GM23338 (cell line): ENCODE measurements at regions not wholly inside any gene's neighbourhood (a gene's known extent, or its start where the extent isn't known, plus 50 kb on each side); places are given as distances from the start of the nearest gene placed in this dataset.
A peak's percentile ranks its signal among the peaks of the same experiment; 100 is the strongest.

Source experiments
- ATAC-seq: fragments of 200-7000 bp; cut with Tn5 transposase; 3 replicates; pipeline ENCODE4 v1.9.1; 2020
- DNase-seq: peaks from one replicate; pipeline ENCODE4 v3.0.0-alpha.2; 2015; ENCODE audit warnings: low spot score
- H2AFZ ChIP-seq: fragments of 200-600 bp; sonication (generic); 2 replicates; pipeline ENCODE4 v1.8.0; 2016; ENCODE audit warnings: antibody characterized with exemption, mild to moderate bottlenecking, moderate library complexity
- H3F3A ChIP-seq: fragments of 200-600 bp; sonication (generic); replicated peaks from 2 replicates; pipeline ENCODE4 v1.8.0; 2017; ENCODE audit warnings: antibody characterized with exemption, mixed run types, low read depth
- H3K27ac ChIP-seq: fragments of 200-600 bp; sonication (generic); 2 replicates; pipeline ENCODE4 v1.6.1; 2016; ENCODE audit warnings: low read depth
- H3K27me3 ChIP-seq: fragments of 200-600 bp; sonication (generic); 2 replicates; pipeline ENCODE4 v1.8.0; 2016; ENCODE audit warnings: mild to moderate bottlenecking, mixed run types, moderate library complexity; ENCODE audit not compliant: insufficient read depth
- H3K36me3 ChIP-seq: fragments of 200-600 bp; sonication (generic); 2 replicates; pipeline ENCODE4 v1.8.0; 2016; ENCODE audit warnings: mild to moderate bottlenecking; ENCODE audit not compliant: insufficient read depth
- H3K4me1 ChIP-seq: fragments of 200-600 bp; sonication (generic); 2 replicates; pipeline ENCODE4 v1.8.0; 2016; ENCODE audit warnings: mild to moderate bottlenecking, moderate library complexity; ENCODE audit not compliant: insufficient read depth
- H3K4me2 ChIP-seq: fragments of 200-600 bp; sonication (generic); 2 replicates; pipeline ENCODE4 v1.7.1; 2017; ENCODE audit warnings: mixed run types
- H3K4me3 ChIP-seq: fragments of 200-600 bp; sonication (generic); 2 replicates; pipeline ENCODE4 v1.6.1; 2016; ENCODE audit warnings: mixed run types
- H3K79me2 ChIP-seq: fragments of 200-600 bp; sonication (generic); replicated peaks from 2 replicates; pipeline ENCODE4 v1.8.0; 2017; ENCODE audit warnings: mild to moderate bottlenecking; ENCODE audit not compliant: insufficient read depth
- H3K9me2 ChIP-seq: fragments of 200-600 bp; sonication (generic); 2 replicates; pipeline ENCODE4 v1.8.0; 2017; ENCODE audit not compliant: insufficient read depth
- H4K20me1 ChIP-seq: fragments of 200-600 bp; sonication (generic); replicated peaks from 2 replicates; pipeline ENCODE4 v1.8.0; 2017; ENCODE audit warnings: mild to moderate bottlenecking; ENCODE audit not compliant: insufficient read depth
- H3K27ac Mint-ChIP-seq: 2 replicates; pipeline ENCODE4 v1.8.0; 2020; ENCODE audit warnings: inconsistent platforms, mild to moderate bottlenecking, moderate library complexity, mixed read lengths
- H3K27me3 Mint-ChIP-seq: 3 replicates; pipeline ENCODE4 v1.8.0; 2022; ENCODE audit warnings: low read depth, mild to moderate bottlenecking, moderate library complexity, mixed read lengths, inconsistent platforms; ENCODE audit not compliant: insufficient read depth, poor library complexity
- H3K36me3 Mint-ChIP-seq: 3 replicates; pipeline ENCODE4 v1.8.0; 2021; ENCODE audit warnings: low read depth, mild to moderate bottlenecking, inconsistent platforms, moderate library complexity, mixed read lengths
- H3K4me1 Mint-ChIP-seq: 3 replicates; pipeline ENCODE4 v1.8.0; 2020; ENCODE audit warnings: mild to moderate bottlenecking, inconsistent platforms, mixed read lengths
- H3K4me3 Mint-ChIP-seq: 3 replicates; pipeline ENCODE4 v1.8.0; 2021; ENCODE audit warnings: moderate library complexity, mild to moderate bottlenecking, inconsistent platforms, mixed read lengths
- H3K9me3 Mint-ChIP-seq: 3 replicates; pipeline ENCODE4 v1.8.0; 2020; ENCODE audit warnings: moderate library complexity, mild to moderate bottlenecking, inconsistent platforms, mixed read lengths
- CREB1 ChIP-seq: fragments of 250-450 bp; sonication (Bioruptor Pico); IDR thresholded peaks from 2 replicates; pipeline ENCODE4 v1.5.0; 2020; ENCODE audit warnings: low read depth, mild to moderate bottlenecking, moderate library complexity
- EZH2phosphoT487 ChIP-seq: fragments of 200-600 bp; sonication (generic); IDR thresholded peaks from one replicate; pipeline ENCODE4 v1.8.1; 2018; ENCODE audit warnings: antibody characterized with exemption; ENCODE audit not compliant: unreplicated experiment
- NANOG ChIP-seq: IDR thresholded peaks from 2 replicates; pipeline ENCODE4 v1.6.1; 2016; ENCODE audit warnings: antibody characterized with exemption, borderline replicate concordance
- POLR2AphosphoS5 ChIP-seq: IDR thresholded peaks from 2 replicates; pipeline ENCODE4 v1.6.1; 2016; ENCODE audit warnings: antibody characterized with exemption, low read depth
- REST ChIP-seq: IDR thresholded peaks from one replicate; pipeline ENCODE4 v1.6.1; 2018; ENCODE audit warnings: antibody characterized with exemption; ENCODE audit not compliant: unreplicated experiment
- STAT1 ChIP-seq: IDR thresholded peaks from one replicate; pipeline ENCODE4 v1.6.1; 2016; ENCODE audit warnings: antibody characterized with exemption; ENCODE audit not compliant: unreplicated experiment
- ZNF114 ChIP-seq: fragments of 250-450 bp; sonication (Bioruptor Pico); IDR thresholded peaks from 2 replicates; pipeline ENCODE4 v1.5.0; 2020; ENCODE audit warnings: mild to moderate bottlenecking, moderate library complexity
- ZNF331 ChIP-seq: fragments of 250-450 bp; sonication (Bioruptor Pico); IDR thresholded peaks from 2 replicates; pipeline ENCODE4 v1.5.0; 2020; ENCODE audit warnings: low read depth, mild to moderate bottlenecking, moderate library complexity
- TF ChIP-seq, protein P1 (sequence below): IDR thresholded peaks from 2 replicates; pipeline ENCODE4 v1.6.1; 2016; ENCODE audit warnings: antibody characterized with exemption
- TF ChIP-seq, protein P2 (sequence below), 2 experiments: fragments of 200-600 bp in 1 of 2; sonication (generic) in 1 of 2; conservative IDR thresholded peaks; 2 replicates each; pipeline versions ENCODE4 v1.5.1 to v1.6.1; 2016 to 2017; ENCODE audit warnings: antibody characterized with exemption in 2 of 2, low read depth in 2 of 2, mild to moderate bottlenecking in 2 of 2, moderate library complexity in 1 of 2

- Histone ChIP-seq H3F3A (no peaks in the 10 kb centered on the region), H3K4me3 (no peak overlapping the region), H4K20me1 (no peaks in the 10 kb centered on the region; the same call in 1 of the 2 replicates), H3K9me2 (peaks cover 6% of the 10 kb centered on the region; the same call in 1 of the 2 replicates), H3K27me3 (no peaks in the 10 kb centered on the region), H3K79me2 (no peaks in the 10 kb centered on the region), H3K4me1 (no peaks in the 10 kb centered on the region), H3K36me3 (no peaks in the 10 kb centered on the region), H3K27ac (no peak overlapping the region), H2AFZ (peak overlapping the region; percentile 23; the same call in 1 of the 2 replicates), H3K4me2 (no peak overlapping the region)
- no peaks in the 10 kb centered on the region for H3K27me3 Mint-ChIP-seq
- TF ChIP-seq, protein P1, sequence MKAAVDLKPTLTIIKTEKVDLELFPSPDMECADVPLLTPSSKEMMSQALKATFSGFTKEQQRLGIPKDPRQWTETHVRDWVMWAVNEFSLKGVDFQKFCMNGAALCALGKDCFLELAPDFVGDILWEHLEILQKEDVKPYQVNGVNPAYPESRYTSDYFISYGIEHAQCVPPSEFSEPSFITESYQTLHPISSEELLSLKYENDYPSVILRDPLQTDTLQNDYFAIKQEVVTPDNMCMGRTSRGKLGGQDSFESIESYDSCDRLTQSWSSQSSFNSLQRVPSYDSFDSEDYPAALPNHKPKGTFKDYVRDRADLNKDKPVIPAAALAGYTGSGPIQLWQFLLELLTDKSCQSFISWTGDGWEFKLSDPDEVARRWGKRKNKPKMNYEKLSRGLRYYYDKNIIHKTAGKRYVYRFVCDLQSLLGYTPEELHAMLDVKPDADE: no peak
- no peak for TF ChIP-seq ZNF331 (CRISPR knock-in tag)
- TF ChIP-seq EZH2phosphoT487: no peak
- TF ChIP-seq, protein P2, sequence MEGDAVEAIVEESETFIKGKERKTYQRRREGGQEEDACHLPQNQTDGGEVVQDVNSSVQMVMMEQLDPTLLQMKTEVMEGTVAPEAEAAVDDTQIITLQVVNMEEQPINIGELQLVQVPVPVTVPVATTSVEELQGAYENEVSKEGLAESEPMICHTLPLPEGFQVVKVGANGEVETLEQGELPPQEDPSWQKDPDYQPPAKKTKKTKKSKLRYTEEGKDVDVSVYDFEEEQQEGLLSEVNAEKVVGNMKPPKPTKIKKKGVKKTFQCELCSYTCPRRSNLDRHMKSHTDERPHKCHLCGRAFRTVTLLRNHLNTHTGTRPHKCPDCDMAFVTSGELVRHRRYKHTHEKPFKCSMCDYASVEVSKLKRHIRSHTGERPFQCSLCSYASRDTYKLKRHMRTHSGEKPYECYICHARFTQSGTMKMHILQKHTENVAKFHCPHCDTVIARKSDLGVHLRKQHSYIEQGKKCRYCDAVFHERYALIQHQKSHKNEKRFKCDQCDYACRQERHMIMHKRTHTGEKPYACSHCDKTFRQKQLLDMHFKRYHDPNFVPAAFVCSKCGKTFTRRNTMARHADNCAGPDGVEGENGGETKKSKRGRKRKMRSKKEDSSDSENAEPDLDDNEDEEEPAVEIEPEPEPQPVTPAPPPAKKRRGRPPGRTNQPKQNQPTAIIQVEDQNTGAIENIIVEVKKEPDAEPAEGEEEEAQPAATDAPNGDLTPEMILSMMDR (conservative IDR thresholded peaks at IDR 0.05; ENCODE audit: low read depth in 2 of 2): no peak
- TF ChIP-seq ZNF114 (CRISPR knock-in tag): no peak
- TF ChIP-seq STAT1: no peak
- TF ChIP-seq CREB1: no peak
- no peak for TF ChIP-seq REST
- TF ChIP-seq POLR2AphosphoS5: no peak
- TF ChIP-seq NANOG: no peak
- peaks cover 21% of the 10 kb centered on the region for H3K4me1 Mint-ChIP-seq
- no peaks in the 10 kb centered on the region for H3K36me3 Mint-ChIP-seq
- H3K9me3 Mint-ChIP-seq: no peaks in the 10 kb centered on the region
- H3K4me3 Mint-ChIP-seq: no peak overlapping the region
- ATAC-seq (no peak), DNase-seq (no peak)
- no peak overlapping the region for H3K27ac Mint-ChIP-seq
Observed at GRCh38 chr10:91049296-91049987, 128.6 kb upstream of the ANKRD1 start.
